GM10266 (cell line): ENCODE measurements at regions not wholly inside any gene's neighbourhood (a gene's known extent, or its start where the extent isn't known, plus 50 kb on each side); places are given as distances from the start of the nearest gene placed in this dataset.

Experiments
- DNase-seq: peaks from one replicate; pipeline ENCODE4 v3.0.0; 2012; ENCODE audit errors: extremely low spot score
- TF ChIP-seq, protein P1 (sequence below): IDR thresholded peaks from 2 replicates; pipeline ENCODE4 v1.5.1; 2012; ENCODE audit warnings: mild to moderate bottlenecking, low read depth; ENCODE audit not compliant: control insufficient read depth, insufficient read depth; ENCODE audit errors: missing control alignments

GRCh38 chr14:80446356-80446755 lies 235.1 kb upstream of the DIO2 start:
- TF ChIP-seq, protein P1, sequence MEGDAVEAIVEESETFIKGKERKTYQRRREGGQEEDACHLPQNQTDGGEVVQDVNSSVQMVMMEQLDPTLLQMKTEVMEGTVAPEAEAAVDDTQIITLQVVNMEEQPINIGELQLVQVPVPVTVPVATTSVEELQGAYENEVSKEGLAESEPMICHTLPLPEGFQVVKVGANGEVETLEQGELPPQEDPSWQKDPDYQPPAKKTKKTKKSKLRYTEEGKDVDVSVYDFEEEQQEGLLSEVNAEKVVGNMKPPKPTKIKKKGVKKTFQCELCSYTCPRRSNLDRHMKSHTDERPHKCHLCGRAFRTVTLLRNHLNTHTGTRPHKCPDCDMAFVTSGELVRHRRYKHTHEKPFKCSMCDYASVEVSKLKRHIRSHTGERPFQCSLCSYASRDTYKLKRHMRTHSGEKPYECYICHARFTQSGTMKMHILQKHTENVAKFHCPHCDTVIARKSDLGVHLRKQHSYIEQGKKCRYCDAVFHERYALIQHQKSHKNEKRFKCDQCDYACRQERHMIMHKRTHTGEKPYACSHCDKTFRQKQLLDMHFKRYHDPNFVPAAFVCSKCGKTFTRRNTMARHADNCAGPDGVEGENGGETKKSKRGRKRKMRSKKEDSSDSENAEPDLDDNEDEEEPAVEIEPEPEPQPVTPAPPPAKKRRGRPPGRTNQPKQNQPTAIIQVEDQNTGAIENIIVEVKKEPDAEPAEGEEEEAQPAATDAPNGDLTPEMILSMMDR: no peak
- no peak for DNase-seq

- no peak for DNase-seq
Observed at GRCh38 chr14:80445605-80446004, 234.3 kb upstream of the DIO2 start.

DNA sequence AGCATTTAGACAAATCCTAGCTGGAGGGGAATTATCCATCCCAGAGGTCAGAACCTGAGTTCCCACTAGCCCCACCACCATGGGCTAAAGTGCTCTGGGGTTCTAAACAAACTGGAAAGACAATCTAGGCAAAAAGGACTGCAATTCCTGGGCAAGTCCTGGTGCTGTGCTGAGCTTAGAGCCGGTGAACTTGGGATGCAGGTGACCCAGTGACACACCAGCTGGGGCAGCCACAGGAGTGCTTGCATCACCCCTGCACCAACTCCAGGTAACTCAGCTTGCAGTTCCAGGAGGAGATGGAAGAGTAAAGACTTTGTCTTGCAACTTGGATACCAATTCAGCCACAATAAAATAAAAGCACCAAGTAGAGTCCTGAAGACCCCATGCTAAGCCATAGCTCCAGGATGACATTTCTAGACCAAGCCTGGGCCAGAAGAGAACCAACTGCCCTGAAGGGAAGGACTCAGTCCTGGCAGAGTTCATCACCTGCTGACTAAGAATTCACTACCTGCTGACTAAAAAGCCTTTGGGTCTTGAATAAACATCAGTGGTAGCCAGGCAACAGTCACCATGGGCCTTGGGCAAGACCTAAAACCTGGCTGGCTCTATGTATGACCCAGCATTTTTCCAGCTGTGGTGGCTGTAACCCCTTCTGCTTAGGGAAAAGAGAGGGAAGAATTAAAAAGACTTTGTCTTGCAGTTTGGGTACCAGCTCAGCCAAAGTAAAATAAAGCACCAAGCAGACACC lies 223.4 kb upstream of the DIO2 start:
- TF ChIP-seq, protein P1: no peak
- DNase-seq: no peak

More at GRCh38 chr14:80445605-80446004, 234.3 kb upstream of the DIO2 start:
- TF ChIP-seq, protein P1: no peak

DNA sequence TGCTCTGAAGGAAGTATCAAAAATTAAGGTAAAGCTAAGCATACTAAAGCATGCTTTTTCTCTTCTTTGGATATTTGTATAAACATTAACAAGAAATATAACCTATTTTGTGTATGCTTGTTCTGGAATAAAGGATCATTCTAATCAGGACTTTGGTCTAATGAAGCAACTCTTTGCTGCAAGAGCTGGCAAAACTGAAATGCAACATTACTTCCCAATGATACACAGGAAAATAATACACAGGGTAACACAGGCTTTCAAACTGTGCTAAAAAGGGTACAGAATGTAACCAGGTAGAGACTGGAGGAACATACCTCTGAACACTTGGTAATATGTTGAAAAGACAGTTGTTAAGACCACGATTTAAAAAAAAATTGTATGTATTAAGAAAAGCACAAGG lies 222.5 kb upstream of the DIO2 start:
- no peak for DNase-seq
- TF ChIP-seq, protein P1: no peak

GRCh38 chr14:80428671-80429070 lies 217.4 kb upstream of the DIO2 start:
- no peak for DNase-seq
- TF ChIP-seq, protein P1: no peak

DNA sequence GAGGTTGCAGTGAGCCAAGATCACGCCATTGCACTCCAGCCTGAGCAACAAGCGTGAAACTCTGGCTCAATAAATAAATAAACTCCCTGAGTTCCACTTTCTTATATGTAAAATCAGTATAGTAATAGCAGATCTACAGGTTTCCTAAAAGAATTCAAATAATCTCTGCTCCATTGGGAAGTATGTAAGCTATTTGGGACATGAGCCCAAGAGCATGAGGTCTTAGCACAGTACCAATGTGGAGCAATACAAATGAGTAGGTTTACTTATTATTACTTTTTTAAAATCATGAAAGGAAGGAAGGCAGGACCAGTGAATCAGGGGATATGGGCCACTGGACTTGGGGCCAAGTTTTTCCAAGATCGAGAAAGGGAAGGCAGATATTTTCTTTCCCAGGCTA lies 216.9 kb upstream of the DIO2 start:
- TF ChIP-seq, protein P1: no peak

DNA sequence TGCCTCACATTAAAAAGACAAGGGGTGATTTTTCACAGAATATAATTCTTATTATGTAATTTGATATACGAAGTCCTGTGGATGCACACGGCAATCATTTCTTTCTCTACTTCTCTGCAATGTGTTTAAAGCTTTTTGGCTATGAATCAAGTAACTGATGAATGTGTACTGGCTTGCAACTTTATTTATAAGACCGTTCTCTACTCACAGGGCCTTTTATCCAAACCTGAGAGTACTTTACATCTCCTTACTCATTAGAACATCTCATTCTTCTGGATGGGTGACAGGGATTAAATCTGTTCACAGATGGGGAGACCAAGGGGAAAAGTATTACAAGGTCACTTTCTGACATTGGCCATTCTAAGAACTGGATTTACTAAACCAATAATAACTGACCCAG lies 215.8 kb upstream of the DIO2 start:
- DNase-seq: no peak
- TF ChIP-seq, protein P1: no peak

More for the DNA sequence above, 216.9 kb upstream of the DIO2 start:
- no peak for DNase-seq
